ENCODE measurements at regions not wholly inside any gene's neighbourhood (a gene's known extent, or its start where the extent isn't known, plus 50 kb on each side); places are given as distances from the start of the nearest gene placed in this dataset.

DNA sequence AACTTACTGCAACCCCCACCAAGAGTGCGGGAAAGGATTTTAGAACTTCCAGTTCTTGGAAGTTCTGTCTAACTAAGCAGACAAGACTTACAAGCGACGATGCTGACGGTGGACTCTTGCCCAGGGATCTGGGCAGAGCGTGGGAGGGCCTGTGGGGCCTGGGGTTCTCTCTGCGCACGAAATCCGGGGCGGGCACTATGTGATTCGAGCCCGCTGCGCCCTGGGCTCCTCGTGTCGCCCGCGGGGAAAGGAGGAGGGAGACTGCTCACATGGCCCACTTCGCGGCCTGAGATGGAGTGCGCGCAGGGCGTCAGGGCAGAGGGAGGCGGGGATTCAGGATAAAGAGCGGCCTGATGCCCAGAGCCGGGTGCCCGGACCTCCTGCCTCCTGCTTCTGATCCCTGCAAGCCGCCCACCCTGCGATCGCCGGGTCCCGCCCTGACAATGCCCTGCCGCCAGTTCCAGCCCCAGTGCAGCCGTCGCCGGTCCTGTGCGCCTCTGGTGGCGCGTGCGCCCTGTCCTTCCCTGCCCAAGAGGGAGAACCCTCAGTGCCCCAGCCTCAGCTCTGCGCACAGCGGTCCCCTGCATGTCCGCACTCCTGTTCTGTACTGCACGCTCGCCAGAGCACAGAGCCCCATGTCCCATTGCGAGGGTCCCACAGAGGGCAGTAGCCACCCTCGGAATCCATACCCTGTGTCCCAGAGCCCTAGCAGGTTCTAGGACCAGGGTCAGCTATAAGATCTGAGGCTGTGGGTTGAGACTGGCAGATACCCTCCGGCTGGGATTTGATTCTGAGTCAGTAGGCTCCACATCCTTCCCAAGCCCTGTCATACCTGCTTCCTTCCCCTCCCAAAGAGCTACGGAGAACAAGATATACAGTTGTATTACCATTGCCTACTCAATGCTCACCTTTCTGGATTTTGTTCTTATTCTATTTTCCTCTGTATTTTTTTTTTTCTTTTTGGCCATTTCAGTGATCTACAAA lies 99.4 kb upstream of the TMEM106B start:
- DNase-seq (ENCODE audit: extremely low spot score) = no peak
- ChIA-PET POLR2A (no interaction called here), CTCF (no interaction called here)
- TF ChIP-seq L3MBTL2 (conservative IDR thresholded peaks at IDR 0.05) (no peak), SUZ12 (IDR thresholded peaks at IDR 0.05) (no peak), HDGF (IDR thresholded peaks at IDR 0.05; ENCODE audit: borderline replicate concordance) (no peak), LEF1 (IDR thresholded peaks at IDR 0.05; ENCODE audit: borderline replicate concordance) (no peak), TARDBP (IDR thresholded peaks at IDR 0.05) (no peak), CTBP1 (IDR thresholded peaks at IDR 0.05; ENCODE audit: borderline replicate concordance) (no peak), ELF4 (IDR thresholded peaks at IDR 0.05) (no peak), ARNT (IDR thresholded peaks at IDR 0.05) (no peak), FOXK2 (IDR thresholded peaks at IDR 0.05) (no peak), SP1 (IDR thresholded peaks at IDR 0.05) (no peak), BHLHE40 (IDR thresholded peaks at IDR 0.05; ENCODE audit: borderline replicate concordance) (no peak)

DNA sequence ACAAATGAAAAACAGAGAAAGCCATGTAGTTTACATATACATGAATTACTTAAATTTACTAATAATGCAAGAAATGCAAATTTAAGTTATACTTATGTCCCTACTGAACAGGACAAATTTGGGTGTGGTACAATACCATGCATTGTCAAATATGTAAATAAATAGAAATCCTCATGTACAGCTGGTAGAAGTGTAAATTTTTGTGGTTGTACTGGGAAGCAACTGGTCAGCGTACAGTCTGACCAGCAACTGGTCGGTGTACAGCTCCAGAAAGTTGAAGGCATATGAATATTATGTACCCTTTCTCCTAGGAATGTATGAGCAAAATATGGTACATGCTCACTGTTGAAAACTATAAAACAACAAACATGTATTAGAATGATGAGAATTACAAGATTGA lies 93.9 kb upstream of the TMEM106B start:
- no peak for TF ChIP-seq ARNT (IDR thresholded peaks at IDR 0.05)
- TF ChIP-seq HDGF (IDR thresholded peaks at IDR 0.05; ENCODE audit: borderline replicate concordance) = no peak
- no peak for TF ChIP-seq LEF1 (IDR thresholded peaks at IDR 0.05; ENCODE audit: borderline replicate concordance)
- no peak for TF ChIP-seq BHLHE40 (IDR thresholded peaks at IDR 0.05; ENCODE audit: borderline replicate concordance)

DNA sequence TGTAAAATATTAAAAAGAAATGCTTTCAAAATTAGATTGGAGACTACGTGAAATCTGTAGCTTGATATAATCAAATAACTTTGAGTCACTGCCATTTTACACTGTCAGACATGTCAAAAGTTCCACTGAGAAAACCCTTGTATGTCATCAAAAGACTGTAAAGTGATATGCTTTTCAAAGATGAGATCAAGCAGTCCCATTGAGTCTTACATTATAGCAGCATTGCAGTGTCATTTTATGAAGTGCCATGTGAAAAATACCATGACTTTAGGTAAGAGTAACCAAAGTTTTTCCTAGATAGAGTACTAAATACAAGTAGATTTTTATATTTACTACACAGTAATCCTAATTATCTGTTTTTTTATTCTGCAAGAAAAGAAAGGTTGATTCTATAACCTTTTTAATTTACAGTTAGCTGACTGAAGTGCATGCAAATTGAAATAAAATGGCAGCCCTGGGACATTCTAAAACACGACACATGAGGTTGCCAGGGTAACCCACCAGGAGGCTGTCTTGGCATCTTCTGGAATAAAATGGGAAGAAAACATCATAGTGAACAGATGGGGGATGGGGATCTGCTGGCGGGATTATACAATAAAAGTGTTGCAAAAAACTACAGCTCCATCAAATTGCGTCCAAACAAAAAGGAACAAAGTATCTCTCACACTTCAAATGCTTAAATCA lies 91.3 kb upstream of the TMEM106B start:
- CTCF ChIA-PET = no interaction called here
- TF ChIP-seq NFRKB (IDR thresholded peaks at IDR 0.05) = no peak
- no peak for TF ChIP-seq L3MBTL2 (conservative IDR thresholded peaks at IDR 0.05)
- no peak for TF ChIP-seq ELF4 (IDR thresholded peaks at IDR 0.05)
- no peak for TF ChIP-seq SP1 (IDR thresholded peaks at IDR 0.05)
- TF ChIP-seq LEF1 (IDR thresholded peaks at IDR 0.05; ENCODE audit: borderline replicate concordance) = no peak
- no peak for TF ChIP-seq FOXA1 (IDR thresholded peaks at IDR 0.05)
- no peak for TF ChIP-seq TARDBP (IDR thresholded peaks at IDR 0.05)
- TF ChIP-seq CTBP1 (IDR thresholded peaks at IDR 0.05; ENCODE audit: borderline replicate concordance) = no peak
- no peak for TF ChIP-seq HDGF (IDR thresholded peaks at IDR 0.05; ENCODE audit: borderline replicate concordance)
- TF ChIP-seq FOXM1 (IDR thresholded peaks at IDR 0.05; ENCODE audit: borderline replicate concordance) = no peak
- TF ChIP-seq FOXK2 (IDR thresholded peaks at IDR 0.05) = no peak
- POLR2A ChIA-PET = interaction anchor here (1.1 kb wide), 1 partner anchor 91 kb away, joined by 3 read pairs; the partner anchor contains the start of gene TMEM106B
- DNase-seq (ENCODE audit: extremely low spot score) = no peak

More for the DNA sequence above, 93.9 kb upstream of the TMEM106B start:
- CTCF ChIA-PET = no interaction called here
- POLR2A ChIA-PET = no interaction called here
- DNase-seq (ENCODE audit: extremely low spot score) = no peak

DNA sequence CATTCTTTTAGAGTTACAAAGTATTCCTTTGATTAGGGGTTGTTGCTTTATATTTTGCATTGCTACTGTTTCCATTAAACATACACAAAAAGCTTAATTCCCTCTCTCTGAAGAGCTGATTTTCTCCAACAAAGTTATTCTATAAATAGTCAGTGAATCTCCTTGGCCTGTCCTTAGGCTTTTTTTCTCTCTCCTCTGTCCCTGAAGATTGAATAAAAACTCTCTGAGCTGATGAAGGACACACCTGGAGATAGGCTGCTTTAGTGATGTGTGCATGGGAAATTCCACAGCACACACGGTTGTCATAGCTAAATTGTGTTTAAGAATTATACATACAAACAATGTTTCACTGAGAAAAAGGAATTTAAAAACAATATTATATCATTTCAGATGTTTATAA lies 90.5 kb upstream of the TMEM106B start:
- ChIA-PET POLR2A (no interaction called here), CTCF (no interaction called here)
- no peak for DNase-seq (ENCODE audit: extremely low spot score)
- TF ChIP-seq LEF1 (IDR thresholded peaks at IDR 0.05; ENCODE audit: borderline replicate concordance) (no peak), BHLHE40 (IDR thresholded peaks at IDR 0.05; ENCODE audit: borderline replicate concordance) (no peak), FOXM1 (IDR thresholded peaks at IDR 0.05; ENCODE audit: borderline replicate concordance) (no peak), ZNF384 (IDR thresholded peaks at IDR 0.05) (no peak), ARNT (IDR thresholded peaks at IDR 0.05) (no peak), NFRKB (IDR thresholded peaks at IDR 0.05) (no peak), HDGF (IDR thresholded peaks at IDR 0.05; ENCODE audit: borderline replicate concordance) (no peak), FOXK2 (IDR thresholded peaks at IDR 0.05) (no peak), SP1 (IDR thresholded peaks at IDR 0.05) (no peak), L3MBTL2 (conservative IDR thresholded peaks at IDR 0.05) (no peak), CTBP1 (IDR thresholded peaks at IDR 0.05; ENCODE audit: borderline replicate concordance) (no peak), FOXA1 (IDR thresholded peaks at IDR 0.05) (no peak), SUZ12 (IDR thresholded peaks at IDR 0.05) (no peak), TARDBP (IDR thresholded peaks at IDR 0.05) (no peak), ELF4 (IDR thresholded peaks at IDR 0.05) (no peak)
- TF ChIP-seq, protein P1, sequence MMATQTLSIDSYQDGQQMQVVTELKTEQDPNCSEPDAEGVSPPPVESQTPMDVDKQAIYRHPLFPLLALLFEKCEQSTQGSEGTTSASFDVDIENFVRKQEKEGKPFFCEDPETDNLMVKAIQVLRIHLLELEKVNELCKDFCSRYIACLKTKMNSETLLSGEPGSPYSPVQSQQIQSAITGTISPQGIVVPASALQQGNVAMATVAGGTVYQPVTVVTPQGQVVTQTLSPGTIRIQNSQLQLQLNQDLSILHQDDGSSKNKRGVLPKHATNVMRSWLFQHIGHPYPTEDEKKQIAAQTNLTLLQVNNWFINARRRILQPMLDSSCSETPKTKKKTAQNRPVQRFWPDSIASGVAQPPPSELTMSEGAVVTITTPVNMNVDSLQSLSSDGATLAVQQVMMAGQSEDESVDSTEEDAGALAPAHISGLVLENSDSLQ (IDR thresholded peaks at IDR 0.05) = no peak

DNA sequence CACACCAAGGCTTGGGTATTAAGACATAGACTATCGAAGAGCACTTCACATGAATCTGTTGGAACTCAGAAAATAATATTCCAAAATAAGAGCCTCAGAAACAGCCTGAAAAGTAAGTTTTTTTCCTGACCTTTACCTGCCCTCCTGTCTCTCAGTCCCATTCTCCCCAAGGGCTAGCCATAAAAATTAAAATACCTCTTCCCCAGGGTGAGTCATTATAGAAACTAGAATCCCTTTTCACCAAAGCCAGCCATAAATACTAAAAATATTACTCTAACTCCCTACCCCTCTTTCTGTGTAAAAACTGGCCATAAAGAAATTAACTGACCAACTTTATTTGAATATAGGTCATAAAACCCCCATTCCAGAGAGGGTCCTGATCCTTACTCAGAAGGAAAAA lies 87.9 kb upstream of the TMEM106B start:
- ChIA-PET POLR2A (no interaction called here), CTCF (no interaction called here)
- no peak for DNase-seq (ENCODE audit: extremely low spot score)
- no peak for TF ChIP-seq HDGF (IDR thresholded peaks at IDR 0.05; ENCODE audit: borderline replicate concordance)
- no peak for TF ChIP-seq ARNT (IDR thresholded peaks at IDR 0.05)
- TF ChIP-seq NFRKB (IDR thresholded peaks at IDR 0.05) = no peak
- TF ChIP-seq BHLHE40 (IDR thresholded peaks at IDR 0.05; ENCODE audit: borderline replicate concordance) = no peak
- no peak for TF ChIP-seq FOXK2 (IDR thresholded peaks at IDR 0.05)
- TF ChIP-seq FOXA1 (IDR thresholded peaks at IDR 0.05) = no peak
- TF ChIP-seq SUZ12 (IDR thresholded peaks at IDR 0.05) = no peak
- TF ChIP-seq TARDBP (IDR thresholded peaks at IDR 0.05) = no peak
- no peak for TF ChIP-seq LEF1 (IDR thresholded peaks at IDR 0.05; ENCODE audit: borderline replicate concordance)
- TF ChIP-seq ELF4 (IDR thresholded peaks at IDR 0.05) = no peak
- TF ChIP-seq L3MBTL2 (conservative IDR thresholded peaks at IDR 0.05) = no peak
- TF ChIP-seq ZNF384 (IDR thresholded peaks at IDR 0.05) = no peak
- no peak for TF ChIP-seq CTBP1 (IDR thresholded peaks at IDR 0.05; ENCODE audit: borderline replicate concordance)
- TF ChIP-seq FOXM1 (IDR thresholded peaks at IDR 0.05; ENCODE audit: borderline replicate concordance) = no peak
- TF ChIP-seq, protein P1 (IDR thresholded peaks at IDR 0.05) = no peak

DNA sequence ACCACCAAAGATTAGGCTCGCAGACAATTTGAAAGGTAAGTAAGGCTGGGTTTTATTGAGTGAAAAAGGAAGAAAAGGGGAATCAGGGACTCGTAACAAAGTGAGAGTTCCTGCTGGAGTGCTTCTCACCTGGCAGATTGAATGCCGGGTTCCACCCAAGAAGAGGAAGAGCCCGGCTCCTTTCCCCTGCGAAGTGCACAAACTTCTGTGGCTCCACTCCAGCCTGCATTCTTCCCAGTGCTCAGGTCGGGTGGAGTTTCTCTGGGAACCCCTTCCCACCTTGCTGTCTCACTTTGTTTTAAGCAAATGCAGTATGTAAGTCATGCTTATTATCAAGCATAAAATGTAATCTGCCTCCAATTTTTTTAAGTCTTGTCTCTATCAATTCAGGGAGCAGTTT lies 87.1 kb upstream of the TMEM106B start:
- CTCF ChIA-PET = no interaction called here
- no peak for DNase-seq (ENCODE audit: extremely low spot score)
- POLR2A ChIA-PET = no interaction called here
- TF ChIP-seq HDGF (IDR thresholded peaks at IDR 0.05; ENCODE audit: borderline replicate concordance) (no peak), CTBP1 (IDR thresholded peaks at IDR 0.05; ENCODE audit: borderline replicate concordance) (no peak), ELF4 (IDR thresholded peaks at IDR 0.05) (no peak), FOXM1 (IDR thresholded peaks at IDR 0.05; ENCODE audit: borderline replicate concordance) (no peak), FOXK2 (IDR thresholded peaks at IDR 0.05) (no peak), L3MBTL2 (conservative IDR thresholded peaks at IDR 0.05) (no peak), BHLHE40 (IDR thresholded peaks at IDR 0.05; ENCODE audit: borderline replicate concordance) (no peak), LEF1 (IDR thresholded peaks at IDR 0.05; ENCODE audit: borderline replicate concordance) (no peak), ARNT (IDR thresholded peaks at IDR 0.05) (no peak), TARDBP (IDR thresholded peaks at IDR 0.05) (no peak), ZNF384 (IDR thresholded peaks at IDR 0.05) (no peak), SUZ12 (IDR thresholded peaks at IDR 0.05) (no peak)
- TF ChIP-seq, protein P1 (IDR thresholded peaks at IDR 0.05) = no peak

All from HEK293T (cell line).